VCaP (cell line): ENCODE measurements at regions not wholly inside any gene's neighbourhood (a gene's known extent, or its start where the extent isn't known, plus 50 kb on each side); places are given as distances from the start of the nearest gene placed in this dataset.

Source experiments
- H3K27ac ChIP-seq: fragments of 450-650 bp; 2 replicates; pipeline ENCODE4 v1.5.1; 2017
- TF ChIP-seq, protein P1 (sequence below): fragments of 450-650 bp; conservative IDR thresholded peaks from 2 replicates; pipeline ENCODE4 v1.5.1; 2017; ENCODE audit warnings: mild to moderate bottlenecking, moderate library complexity

DNA sequence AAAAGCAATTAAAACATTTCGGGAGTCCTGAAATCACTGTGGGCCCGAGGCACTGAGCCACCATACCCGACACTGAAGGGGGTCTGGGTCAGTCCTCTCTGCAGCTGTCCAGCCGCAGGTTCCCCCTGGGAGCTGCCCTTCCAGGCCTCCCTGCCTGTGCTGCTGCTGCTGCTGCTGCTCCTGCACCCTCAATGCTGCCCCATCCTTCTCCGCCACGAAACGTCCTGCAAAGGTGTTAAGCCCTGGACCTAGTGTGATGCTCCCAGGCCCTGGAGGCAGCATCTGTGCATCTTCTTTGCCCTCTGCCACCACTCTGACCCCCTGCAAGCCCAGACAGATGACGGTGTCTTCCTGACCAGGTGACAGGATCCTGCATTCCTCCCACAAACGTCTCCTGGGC lies 513.3 kb downstream of the NPHP4 start:
- TF ChIP-seq, protein P1, sequence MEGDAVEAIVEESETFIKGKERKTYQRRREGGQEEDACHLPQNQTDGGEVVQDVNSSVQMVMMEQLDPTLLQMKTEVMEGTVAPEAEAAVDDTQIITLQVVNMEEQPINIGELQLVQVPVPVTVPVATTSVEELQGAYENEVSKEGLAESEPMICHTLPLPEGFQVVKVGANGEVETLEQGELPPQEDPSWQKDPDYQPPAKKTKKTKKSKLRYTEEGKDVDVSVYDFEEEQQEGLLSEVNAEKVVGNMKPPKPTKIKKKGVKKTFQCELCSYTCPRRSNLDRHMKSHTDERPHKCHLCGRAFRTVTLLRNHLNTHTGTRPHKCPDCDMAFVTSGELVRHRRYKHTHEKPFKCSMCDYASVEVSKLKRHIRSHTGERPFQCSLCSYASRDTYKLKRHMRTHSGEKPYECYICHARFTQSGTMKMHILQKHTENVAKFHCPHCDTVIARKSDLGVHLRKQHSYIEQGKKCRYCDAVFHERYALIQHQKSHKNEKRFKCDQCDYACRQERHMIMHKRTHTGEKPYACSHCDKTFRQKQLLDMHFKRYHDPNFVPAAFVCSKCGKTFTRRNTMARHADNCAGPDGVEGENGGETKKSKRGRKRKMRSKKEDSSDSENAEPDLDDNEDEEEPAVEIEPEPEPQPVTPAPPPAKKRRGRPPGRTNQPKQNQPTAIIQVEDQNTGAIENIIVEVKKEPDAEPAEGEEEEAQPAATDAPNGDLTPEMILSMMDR = no peak

DNA sequence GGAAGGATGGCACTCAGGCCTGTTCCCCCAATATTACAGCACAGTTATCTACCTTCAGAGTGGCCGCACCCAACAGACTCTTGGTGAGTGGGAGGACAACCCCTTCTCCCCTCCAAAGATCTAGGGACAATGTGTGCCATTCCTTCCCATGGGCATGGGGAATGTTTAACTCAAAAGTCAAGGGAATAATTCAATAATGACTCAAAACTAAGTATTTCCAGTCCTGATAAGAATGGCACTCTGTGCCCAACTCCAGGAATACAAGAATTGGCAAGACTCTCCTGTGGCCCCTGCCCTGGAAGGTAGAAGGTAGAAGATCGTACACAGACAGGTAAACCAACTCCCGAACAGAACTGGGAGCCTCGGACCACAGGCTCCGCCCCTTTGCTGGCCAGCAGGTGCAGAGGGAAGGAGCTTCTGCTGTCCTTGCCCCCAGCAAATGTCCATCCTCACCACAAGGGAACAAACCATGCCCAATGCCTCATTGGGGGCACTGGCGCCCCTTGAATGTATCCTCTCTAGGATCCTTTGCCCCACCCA lies 514.0 kb downstream of the NPHP4 start:
- TF ChIP-seq, protein P1 = no peak
- no peak overlapping the region for H3K27ac ChIP-seq

More for the DNA sequence above, 513.3 kb downstream of the NPHP4 start:
- no peak overlapping the region for H3K27ac ChIP-seq

DNA sequence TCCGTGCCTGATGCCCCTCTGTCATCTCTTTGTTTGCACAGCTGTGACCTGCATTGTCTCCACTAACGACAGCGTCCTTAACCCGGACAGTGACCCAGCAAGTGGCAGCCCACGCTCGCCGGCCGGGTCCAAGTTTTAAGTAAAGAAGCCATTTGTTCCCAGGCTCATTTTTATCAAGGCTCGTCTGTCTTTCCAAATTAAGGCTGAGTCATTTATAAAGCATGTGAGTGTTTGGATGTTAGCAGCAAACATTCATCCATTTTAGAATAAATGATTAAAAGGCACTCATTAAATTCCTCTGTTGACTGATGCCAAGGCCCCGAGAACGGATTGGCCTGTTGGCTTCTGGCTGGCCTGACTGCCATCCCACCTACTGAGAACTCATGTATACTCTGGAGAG lies 514.5 kb downstream of the NPHP4 start:
- H3K27ac ChIP-seq = no peak overlapping the region
- TF ChIP-seq, protein P1 = no peak

DNA sequence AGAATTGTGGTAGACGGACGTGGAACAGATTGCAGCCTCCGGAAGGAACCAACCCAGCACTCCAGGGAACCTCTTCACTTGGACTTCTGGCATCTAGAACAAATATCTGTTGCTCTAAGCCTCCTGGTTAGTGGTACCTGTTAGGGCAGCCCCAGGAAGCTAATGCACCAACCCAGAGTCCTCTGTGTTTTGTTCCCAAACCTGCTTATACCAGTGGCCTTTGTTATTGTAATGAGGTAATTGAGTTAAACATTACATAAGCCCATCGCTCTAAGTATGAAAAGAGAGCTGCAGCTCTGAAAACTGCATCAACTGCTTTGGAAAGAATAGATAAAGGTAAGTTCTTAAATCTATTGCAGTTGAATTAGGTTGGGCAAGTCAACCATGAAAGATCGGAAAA lies 516.7 kb downstream of the NPHP4 start:
- H3K27ac ChIP-seq = no peak overlapping the region
- TF ChIP-seq, protein P1 = no peak

- H3K27ac ChIP-seq = no peak overlapping the region
- TF ChIP-seq, protein P1 = no peak
Measured at GRCh38 chr1:5473268-5473667, 519.0 kb downstream of the NPHP4 start.

DNA sequence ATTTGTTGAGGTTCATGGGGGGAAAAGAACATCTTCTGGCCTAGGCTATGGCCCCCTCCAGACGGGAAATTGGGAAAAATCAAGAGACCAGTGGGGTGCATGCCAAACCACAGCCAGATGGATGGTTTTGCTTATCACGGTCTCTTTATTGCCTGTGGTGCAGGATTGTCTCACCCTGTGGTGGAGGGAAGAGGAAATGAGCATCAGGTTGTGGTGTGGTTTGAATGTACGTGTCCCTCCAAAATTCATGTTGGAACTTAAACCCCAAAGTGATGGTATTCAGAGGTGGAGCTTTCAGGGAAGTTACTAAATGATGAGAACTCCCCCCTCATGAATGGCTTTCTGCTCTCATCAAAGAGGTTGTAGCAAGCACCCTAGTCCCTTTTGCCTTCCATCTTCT lies 525.7 kb downstream of the NPHP4 start:
- H3K27ac ChIP-seq = no peak overlapping the region
- TF ChIP-seq, protein P1 = no peak

GRCh38 chr1:5465281-5465711 lies 526.9 kb downstream of the NPHP4 start:
- H3K27ac ChIP-seq = no peak overlapping the region
- TF ChIP-seq, protein P1 = no peak

GRCh38 chr1:5464366-5464765 lies 527.9 kb downstream of the NPHP4 start:
- TF ChIP-seq, protein P1 = no peak
- no peak overlapping the region for H3K27ac ChIP-seq
